ENCODE measurements at regions not wholly inside any gene's neighbourhood (a gene's known extent, or its start where the extent isn't known, plus 50 kb on each side); places are given as distances from the start of the nearest gene placed in this dataset.
A peak's percentile ranks its signal among the peaks of the same experiment; 100 is the strongest.
"Not testable (repeated sequence)": the region's sequence is repeated elsewhere in the genome, so short reads cannot be mapped to it uniquely, and the experiment has no call there.

GRCh38 chr12:111271674-111272418, 97.0 kb downstream of the PHETA1 start:
- no peak for DNase-seq

GRCh38 chr12:111270774-111271173, 98.1 kb downstream of the PHETA1 start:
- DNase-seq, result no peak

GRCh38 chr12:111270239-111270638, 98.7 kb downstream of the PHETA1 start:
- DNase-seq, result no peak

- DNase-seq, result no peak
Observed at GRCh38 chr12:111269718-111270117, 99.2 kb downstream of the PHETA1 start.

GRCh38 chr12:111268738-111269572, 99.9 kb downstream of the PHETA1 start:
- peak; percentile 50 to 56 for DNase-seq

GRCh38 chr12:111267144-111267543, 101.8 kb downstream of the PHETA1 start:
- no peak for DNase-seq

- DNase-seq, result no peak
Observed at GRCh38 chr12:111261911-111262676, 106.8 kb downstream of the PHETA1 start.

GRCh38 chr12:111260732-111261131, 108.2 kb downstream of the PHETA1 start:
- DNase-seq, result no peak

- no peak for DNase-seq
Observed at GRCh38 chr12:111259231-111259630, 109.7 kb downstream of the PHETA1 start.

GRCh38 chr12:111258081-111258480, 110.8 kb downstream of the PHETA1 start:
- DNase-seq, result not testable (repeated sequence)

- DNase-seq, result no peak
Observed at GRCh38 chr12:111257435-111257902, 111.4 kb downstream of the PHETA1 start.

GRCh38 chr12:111256629-111257434, 112.1 kb downstream of the PHETA1 start:
- DNase-seq, result no peak

- no peak for DNase-seq
Observed at GRCh38 chr12:111255261-111255660, 113.6 kb downstream of the PHETA1 start.

- DNase-seq, result no peak
Observed at GRCh38 chr12:111254106-111254505, 114.8 kb downstream of the PHETA1 start.

- no peak for DNase-seq
Observed at GRCh38 chr12:111253213-111253612, 115.7 kb downstream of the PHETA1 start.

GRCh38 chr12:111251787-111252186, 117.1 kb downstream of the PHETA1 start:
- no peak for DNase-seq

- no peak for DNase-seq
Observed at GRCh38 chr12:111251058-111251730, 117.7 kb downstream of the PHETA1 start.

GRCh38 chr12:111250251-111250881, 118.5 kb downstream of the PHETA1 start:
- no peak for DNase-seq

- DNase-seq, result no peak
Observed at GRCh38 chr12:111249757-111250156, 119.1 kb downstream of the PHETA1 start.

- no peak for DNase-seq
Observed at GRCh38 chr12:111249018-111249370, 119.9 kb downstream of the PHETA1 start.
